ENCODE measurements at regions not wholly inside any gene's neighbourhood (a gene's known extent, or its start where the extent isn't known, plus 50 kb on each side); places are given as distances from the start of the nearest gene placed in this dataset.
"Not testable (repeated sequence)": the region's sequence is repeated elsewhere in the genome, so short reads cannot be mapped to it uniquely, and the experiment has no call there.

DNA sequence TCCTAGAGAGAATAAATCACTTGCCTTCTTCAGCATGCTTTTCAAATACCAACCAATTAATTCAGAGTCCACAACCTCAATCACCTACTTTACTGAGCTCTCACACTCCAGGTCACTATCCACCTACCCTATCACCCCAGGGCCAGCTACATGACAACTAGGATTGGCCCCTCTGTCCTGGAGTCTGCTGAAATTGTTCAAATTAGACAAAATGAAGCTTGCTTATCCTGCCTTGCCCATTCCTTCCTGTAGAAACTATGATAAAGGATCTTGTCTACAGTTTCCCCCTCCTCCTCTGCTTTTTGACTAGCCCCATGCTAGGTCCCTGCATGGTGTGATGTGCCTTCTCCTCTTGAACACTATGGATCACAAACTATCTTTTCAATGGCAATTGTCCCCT, 94.5 kb downstream of the JRKL start:
- no peaks in the 10 kb centered on the region for H3K9me2 ChIP-seq (replicated peaks; ENCODE audit: insufficient read depth, low read length)
- H3K27ac ChIP-seq (ENCODE audit: low read depth, low read length), result no peak overlapping the region
- no peaks in the 10 kb centered on the region for H3K79me2 ChIP-seq (ENCODE audit: insufficient read depth, low read length)
- no peak overlapping the region for H3K4me2 ChIP-seq (ENCODE audit: low read depth, low read length, poor library complexity, severe bottlenecking)
- no peaks in the 10 kb centered on the region for H3K27me3 ChIP-seq (ENCODE audit: low read length)
- H2AFZ ChIP-seq (ENCODE audit: low read depth, low read length, severe bottlenecking), result no peak overlapping the region
- TF ChIP-seq EZH2phosphoT487 (conservative IDR thresholded peaks at IDR 0.05; ENCODE audit: low read length) (no peak), CTCF (IDR thresholded peaks at IDR 0.05; ENCODE audit: insufficient read depth, low read length, poor library complexity, severe bottlenecking) (no peak)
- H4K20me1 ChIP-seq (ENCODE audit: low read depth, low read length), result no peaks in the 10 kb centered on the region
- H3F3A ChIP-seq (ENCODE audit: insufficient read depth), result no peaks in the 10 kb centered on the region
- H3K36me3 ChIP-seq (ENCODE audit: low read length), result no peaks in the 10 kb centered on the region
- no peak overlapping the region for H3K4me3 ChIP-seq (ENCODE audit: insufficient read depth, low read length, poor library complexity, severe bottlenecking)
- no peaks in the 10 kb centered on the region for H3K9me3 ChIP-seq (ENCODE audit: insufficient read depth, low read length)
- H3K9ac ChIP-seq (ENCODE audit: low read length), result no peak overlapping the region

- Histone ChIP-seq H3K4me2 (ENCODE audit: low read depth, low read length, poor library complexity, severe bottlenecking) (no peak overlapping the region), H3K27ac (ENCODE audit: low read depth, low read length) (no peak overlapping the region)
These were observed 97.2 kb downstream of the JRKL start for GRCh38 chr11:96486890-96487611.

DNA sequence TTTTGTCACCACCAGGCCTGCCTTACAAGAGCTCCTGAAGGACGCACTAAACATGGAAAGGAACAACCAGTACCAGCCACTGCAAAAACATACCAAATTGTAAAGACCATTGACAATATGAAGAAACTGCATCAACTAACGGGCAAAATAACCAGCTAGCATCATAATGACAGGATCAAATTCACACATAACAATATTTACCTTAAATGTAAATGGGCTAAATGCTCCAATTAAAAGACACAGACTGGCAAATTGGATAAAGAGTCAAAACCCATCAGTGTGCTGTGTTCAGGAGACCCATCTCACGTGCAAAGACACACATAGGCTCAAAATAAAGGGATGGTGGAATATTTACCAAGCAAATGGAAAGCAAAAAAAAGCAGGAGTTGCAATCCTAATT, 99.1 kb downstream of the JRKL start:
- not testable (repeated sequence) for H3F3A ChIP-seq (ENCODE audit: insufficient read depth); H3K9ac ChIP-seq (ENCODE audit: low read length); H3K79me2 ChIP-seq (ENCODE audit: insufficient read depth, low read length); H3K36me3 ChIP-seq (ENCODE audit: low read length); H3K9me2 ChIP-seq (replicated peaks; ENCODE audit: insufficient read depth, low read length); H4K20me1 ChIP-seq (ENCODE audit: low read depth, low read length); H3K9me3 ChIP-seq (ENCODE audit: insufficient read depth, low read length); H3K27ac ChIP-seq (ENCODE audit: low read depth, low read length); H2AFZ ChIP-seq (ENCODE audit: low read depth, low read length, severe bottlenecking); H3K4me2 ChIP-seq (ENCODE audit: low read depth, low read length, poor library complexity, severe bottlenecking); H3K27me3 ChIP-seq (ENCODE audit: low read length); H3K4me3 ChIP-seq (ENCODE audit: insufficient read depth, low read length, poor library complexity, severe bottlenecking)

More at GRCh38 chr11:96486890-96487611, 97.2 kb downstream of the JRKL start:
- H3K36me3 ChIP-seq (ENCODE audit: low read length), result no peaks in the 10 kb centered on the region
- H2AFZ ChIP-seq (ENCODE audit: low read depth, low read length, severe bottlenecking), result no peak overlapping the region
- no peak for TF ChIP-seq CTCF (IDR thresholded peaks at IDR 0.05; ENCODE audit: insufficient read depth, low read length, poor library complexity, severe bottlenecking)
- no peak for TF ChIP-seq EZH2phosphoT487 (conservative IDR thresholded peaks at IDR 0.05; ENCODE audit: low read length)
- no peaks in the 10 kb centered on the region for H4K20me1 ChIP-seq (ENCODE audit: low read depth, low read length)
- no peak overlapping the region for H3K4me3 ChIP-seq (ENCODE audit: insufficient read depth, low read length, poor library complexity, severe bottlenecking)
- H3F3A ChIP-seq (ENCODE audit: insufficient read depth), result no peaks in the 10 kb centered on the region
- no peak overlapping the region for H3K9ac ChIP-seq (ENCODE audit: low read length)
- H3K79me2 ChIP-seq (ENCODE audit: insufficient read depth, low read length), result no peaks in the 10 kb centered on the region
- H3K27me3 ChIP-seq (ENCODE audit: low read length), result no peaks in the 10 kb centered on the region
- no peaks in the 10 kb centered on the region for H3K9me3 ChIP-seq (ENCODE audit: insufficient read depth, low read length)
- no peaks in the 10 kb centered on the region for H3K9me2 ChIP-seq (replicated peaks; ENCODE audit: insufficient read depth, low read length)

DNA sequence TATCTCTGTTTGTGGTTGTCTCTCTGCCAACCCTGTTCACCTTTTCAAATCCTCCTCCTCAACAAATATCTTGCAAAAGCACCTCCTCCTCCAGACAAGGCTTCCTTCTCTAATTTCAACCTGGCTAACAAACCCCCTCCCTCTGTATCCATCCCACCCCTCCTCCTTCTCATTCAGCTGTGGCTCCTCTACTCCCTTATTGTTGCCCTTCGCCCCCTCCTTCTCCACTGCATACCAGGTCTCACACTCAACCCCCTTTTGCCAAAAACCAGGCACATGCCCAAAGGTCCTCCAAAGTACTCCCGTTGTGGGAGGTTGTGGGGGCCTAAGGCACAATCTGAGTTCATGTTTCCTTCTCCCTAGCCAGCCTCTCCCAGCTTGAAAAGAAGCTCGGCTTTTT, 110.6 kb downstream of the JRKL start:
- H3K79me2 ChIP-seq (ENCODE audit: insufficient read depth, low read length), result no peaks in the 10 kb centered on the region

More for the DNA sequence above, 110.6 kb downstream of the JRKL start:
- H3K4me3 ChIP-seq (ENCODE audit: insufficient read depth, low read length, poor library complexity, severe bottlenecking), result no peak overlapping the region
- H3K9ac ChIP-seq (ENCODE audit: low read length), result no peak overlapping the region
- no peaks in the 10 kb centered on the region for H3K36me3 ChIP-seq (ENCODE audit: low read length)
- no peaks in the 10 kb centered on the region for H4K20me1 ChIP-seq (ENCODE audit: low read depth, low read length)
- no peaks in the 10 kb centered on the region for H3K9me2 ChIP-seq (replicated peaks; ENCODE audit: insufficient read depth, low read length)
- TF ChIP-seq CTCF (IDR thresholded peaks at IDR 0.05; ENCODE audit: insufficient read depth, low read length, poor library complexity, severe bottlenecking) (no peak), EZH2phosphoT487 (conservative IDR thresholded peaks at IDR 0.05; ENCODE audit: low read length) (no peak)
- no peaks in the 10 kb centered on the region for H3F3A ChIP-seq (ENCODE audit: insufficient read depth)
- H2AFZ ChIP-seq (ENCODE audit: low read depth, low read length, severe bottlenecking), result no peak overlapping the region
- no peaks in the 10 kb centered on the region for H3K27me3 ChIP-seq (ENCODE audit: low read length)
- H3K9me3 ChIP-seq (ENCODE audit: insufficient read depth, low read length), result no peaks in the 10 kb centered on the region
- no peak overlapping the region for H3K4me2 ChIP-seq (ENCODE audit: low read depth, low read length, poor library complexity, severe bottlenecking)
- H3K27ac ChIP-seq (ENCODE audit: low read depth, low read length), result no peak overlapping the region
